Breast epithelium (tissue), 3 donors: ENCODE measurements at regions not wholly inside any gene's neighbourhood (a gene's known extent, or its start where the extent isn't known, plus 50 kb on each side); places are given as distances from the start of the nearest gene placed in this dataset.

ENCODE experiments used
- CTCF ChIP-seq, 3 donors: fragments of 450-650 bp; IDR thresholded peaks; one replicate each; pipeline ENCODE4 v1.5.1; 2016 to 2017; ENCODE audit warnings: antibody characterized with exemption in 3 of 3, mild to moderate bottlenecking in 3 of 3, moderate library complexity in 3 of 3
- POLR2A ChIP-seq: fragments of 450-650 bp; IDR thresholded peaks from one replicate; pipeline ENCODE4 v1.6.1; 2016; ENCODE audit warnings: antibody characterized with exemption, mild to moderate bottlenecking, moderate library complexity
- POLR2AphosphoS5 ChIP-seq, 3 donors: sonication (generic); formaldehyde crosslinking; IDR thresholded peaks; one replicate each; pipeline ENCODE4 v1.6.1; 2017; ENCODE audit warnings: antibody characterized with exemption in 3 of 3

DNA sequence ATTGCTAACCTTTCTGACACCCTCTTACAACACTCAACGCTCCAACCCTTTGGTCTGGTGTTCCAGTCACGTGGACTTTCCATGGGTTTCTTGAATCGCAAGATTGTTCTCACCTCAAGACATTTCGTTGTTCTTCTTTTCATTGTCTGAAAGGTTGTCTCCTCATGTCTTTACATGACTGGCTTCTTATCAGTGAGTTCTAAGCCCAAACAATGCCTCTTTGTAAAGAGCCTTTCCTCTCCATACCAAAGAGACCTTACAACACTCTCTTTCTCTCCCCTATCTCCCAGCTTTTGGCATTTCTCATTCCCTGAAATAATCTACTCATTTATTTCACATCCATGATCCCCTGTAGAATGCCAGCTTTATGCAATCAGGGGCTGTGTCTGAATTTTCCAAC is 1144.8 kb downstream of the AACS start:
- TF ChIP-seq CTCF (IDR thresholded peaks at IDR 0.05) (no peak), POLR2A (no peak), POLR2AphosphoS5 (IDR thresholded peaks at IDR 0.05) (no peak)
